Umbilical cord (tissue), 1 donor: ENCODE measurements at regions not wholly inside any gene's neighbourhood (a gene's known extent, or its start where the extent isn't known, plus 50 kb on each side); places are given as distances from the start of the nearest gene placed in this dataset.
A peak's percentile ranks its signal among the peaks of the same experiment; 100 is the strongest.

Experiments
- DNase-seq: peaks from one replicate; pipeline ENCODE4 v3.0.0-alpha.2; 2015; ENCODE audit warnings: low spot score

GRCh38 chr2:106708209-106708608 lies 177.8 kb downstream of the ST6GAL2 start:
- peak; percentile 39 for DNase-seq

- no peak for DNase-seq
Measured at GRCh38 chr2:106709229-106709628, 176.7 kb downstream of the ST6GAL2 start.

- no peak for DNase-seq
Measured at GRCh38 chr2:106719222-106719621, 166.7 kb downstream of the ST6GAL2 start.

GRCh38 chr2:106720026-106720425 lies 165.9 kb downstream of the ST6GAL2 start:
- no peak for DNase-seq

- DNase-seq = no peak
Measured at GRCh38 chr2:106724301-106724794, 161.6 kb downstream of the ST6GAL2 start.

GRCh38 chr2:106734165-106734564 lies 151.8 kb downstream of the ST6GAL2 start:
- DNase-seq = no peak

GRCh38 chr2:106735807-106736206 lies 150.2 kb downstream of the ST6GAL2 start:
- DNase-seq = no peak

- DNase-seq = no peak
Measured at GRCh38 chr2:106736221-106736620, 149.7 kb downstream of the ST6GAL2 start.

- DNase-seq = peak; percentile 77
Measured at GRCh38 chr2:106745468-106745867, 140.5 kb downstream of the ST6GAL2 start.

GRCh38 chr2:106749823-106750222 lies 136.1 kb downstream of the ST6GAL2 start:
- DNase-seq = no peak
